ENCODE measurements at regions not wholly inside any gene's neighbourhood (a gene's known extent, or its start where the extent isn't known, plus 50 kb on each side); places are given as distances from the start of the nearest gene placed in this dataset.

GRCh38 chrX:67789536-67789935 is 245.7 kb downstream of the AR start:
- H3K9me3 ChIP-seq (replicated peaks in 1 of 3), result no peaks in the 10 kb centered on the region
- intact Hi-C loops (cut with DNase I), result no loop called here
- H3K36me3 ChIP-seq (replicated peaks in 1 of 2), result no peaks in the 10 kb centered on the region
- no peak for DNase-seq
- H3K4me1 ChIP-seq (replicated peaks in 1 of 2), result no peaks in the 10 kb centered on the region
- H3K27ac ChIP-seq, result no peak overlapping the region
- TF ChIP-seq CTCF (IDR thresholded peaks at IDR 0.05) (no peak), POLR2A (IDR thresholded peaks at IDR 0.05) (no peak)
- no peak overlapping the region for H3K4me3 ChIP-seq
- H3K27me3 ChIP-seq, result peaks cover 5% of the 10 kb centered on the region
- 56 to 75% (median 68%) methylated on average over 2 of the region's 2 CpGs for WGBS, 4 donors

All from adrenal gland (tissue), 9 donors.